ENCODE measurements at regions not wholly inside any gene's neighbourhood (a gene's known extent, or its start where the extent isn't known, plus 50 kb on each side); places are given as distances from the start of the nearest gene placed in this dataset.

- no peak overlapping the region for H3K4me3 ChIP-seq
- H3K4me1 ChIP-seq (replicated peaks in 1 of 2) = no peaks in the 10 kb centered on the region
- no peak overlapping the region for H3K27ac ChIP-seq
- in situ Hi-C loops (cut with MboI; ENCODE audit: low pct_unique_long_range_greater_than_20kb in 2 of 9, low sequenced_read_pairs in 9 of 9, unreplicated experiment in 9 of 9) = loop anchor here in 3 of 9 experiments (25.0 kb wide), 3 partner anchors 100 to 475 kb away; no protein-coding TSS in a partner anchor
- ATAC-seq (replicated peaks in 6 of 8) = no peak
These were observed 219.0 kb upstream of the ASIC2 start for GRCh38 chr17:33512113-33512512.

GRCh38 chr17:33513769-33514168 lies 220.7 kb upstream of the ASIC2 start:
- WGBS, 10 experiments = 67 to 100% methylated on average over 1 to 3 of the region's 5 CpGs; no CpG with 5 or more reads in 8 of the 10 experiments
- in situ Hi-C loops (cut with MboI; ENCODE audit: low pct_unique_long_range_greater_than_20kb in 2 of 9, low sequenced_read_pairs in 9 of 9, unreplicated experiment in 9 of 9) = loop anchor here in 3 of 9 experiments (25.0 kb wide), 3 partner anchors 99 to 476 kb away; no protein-coding TSS in a partner anchor
- Histone ChIP-seq H3K27ac (no peak overlapping the region), H3K4me1 (replicated peaks in 1 of 2) (no peaks in the 10 kb centered on the region), H3K4me3 (no peak overlapping the region)
- ATAC-seq (replicated peaks in 6 of 8) = no peak

GRCh38 chr17:33514369-33514768 lies 221.3 kb upstream of the ASIC2 start:
- Histone ChIP-seq H3K27ac (no peak overlapping the region), H3K4me1 (replicated peaks in 1 of 2) (no peaks in the 10 kb centered on the region), H3K4me3 (no peak overlapping the region)
- no peak for ATAC-seq (replicated peaks in 6 of 8)
- in situ Hi-C loops (cut with MboI; ENCODE audit: low pct_unique_long_range_greater_than_20kb in 2 of 9, low sequenced_read_pairs in 9 of 9, unreplicated experiment in 9 of 9) = loop anchor here in 3 of 9 experiments (25.0 kb wide), 3 partner anchors 98 to 477 kb away; no protein-coding TSS in a partner anchor
- WGBS, 10 experiments = 33 to 100% (median 69%) methylated on average over 1 to 6 of the region's 6 CpGs; no CpG with 5 or more reads in 1 of the 10 experiments

GRCh38 chr17:33515974-33516373 lies 222.9 kb upstream of the ASIC2 start:
- Histone ChIP-seq H3K4me3 (no peak overlapping the region), H3K27ac (no peak overlapping the region), H3K4me1 (replicated peaks in 1 of 2) (peaks cover 0 to 12% of the 10 kb centered on the region in 2 donors)
- WGBS, 10 experiments = 11 to 100% (median 57%) methylated on average over 1 to 5 of the region's 7 CpGs; no CpG with 5 or more reads in 3 of the 10 experiments
- peak in 2 of 8 experiments; percentile 94 to 96 for ATAC-seq (replicated peaks in 6 of 8)
- in situ Hi-C loops (cut with MboI; ENCODE audit: low pct_unique_long_range_greater_than_20kb in 2 of 9, low sequenced_read_pairs in 9 of 9, unreplicated experiment in 9 of 9) = loop anchor here in 3 of 9 experiments (25.0 kb wide), 3 partner anchors 96 to 479 kb away; no protein-coding TSS in a partner anchor

GRCh38 chr17:33516645-33517044 lies 223.6 kb upstream of the ASIC2 start:
- no peak for ATAC-seq (replicated peaks in 6 of 8)
- in situ Hi-C loops (cut with MboI; ENCODE audit: low pct_unique_long_range_greater_than_20kb in 2 of 9, low sequenced_read_pairs in 9 of 9, unreplicated experiment in 9 of 9) = loop anchor here in 3 of 9 experiments (25.0 kb wide), 3 partner anchors 96 to 479 kb away; no protein-coding TSS in a partner anchor
- peaks cover 0 to 12% of the 10 kb centered on the region in 2 donors for H3K4me1 ChIP-seq (replicated peaks in 1 of 2)
- 60 to 100% (median 98%) methylated on average over 1 to 5 of the region's 5 CpGs; no CpG with 5 or more reads in 2 of the 10 experiments for WGBS, 10 experiments
- H3K4me3 ChIP-seq = no peak overlapping the region
- no peak overlapping the region for H3K27ac ChIP-seq

- ATAC-seq (replicated peaks in 6 of 8) = no peak
These were observed 224.7 kb upstream of the ASIC2 start for GRCh38 chr17:33517746-33518145.

GRCh38 chr17:33519692-33520091 lies 226.6 kb upstream of the ASIC2 start:
- in situ Hi-C loops (cut with MboI; ENCODE audit: low pct_unique_long_range_greater_than_20kb in 2 of 9, low sequenced_read_pairs in 9 of 9, unreplicated experiment in 9 of 9) = loop anchor here in 3 of 9 experiments (25.0 kb wide), 3 partner anchors 93 to 482 kb away; no protein-coding TSS in a partner anchor
- no peak overlapping the region for H3K4me3 ChIP-seq
- peaks cover 0 to 12% of the 10 kb centered on the region in 2 donors for H3K4me1 ChIP-seq (replicated peaks in 1 of 2)
- 17 to 62% (median 41%) methylated on average over 1 to 4 of the region's 4 CpGs; no CpG with 5 or more reads in 4 of the 10 experiments for WGBS, 10 experiments
- ATAC-seq (replicated peaks in 6 of 8) = no peak
- H3K27ac ChIP-seq = no peak overlapping the region

More at GRCh38 chr17:33517746-33518145, 224.7 kb upstream of the ASIC2 start:
- Histone ChIP-seq H3K4me1 (replicated peaks in 1 of 2) (peaks cover 0 to 12% of the 10 kb centered on the region in 2 donors), H3K27ac (no peak overlapping the region), H3K4me3 (no peak overlapping the region)
- WGBS, 10 experiments = 0 to 57% methylated on average over 1 of the region's 5 CpGs; no CpG with 5 or more reads in 8 of the 10 experiments
- in situ Hi-C loops (cut with MboI; ENCODE audit: low pct_unique_long_range_greater_than_20kb in 2 of 9, low sequenced_read_pairs in 9 of 9, unreplicated experiment in 9 of 9) = loop anchor here in 3 of 9 experiments (25.0 kb wide), 3 partner anchors 95 to 480 kb away; no protein-coding TSS in a partner anchor

GRCh38 chr17:33520426-33521330 lies 227.6 kb upstream of the ASIC2 start:
- peak in 6 of 8 experiments; percentile 63 to 92 (median 82) for ATAC-seq (replicated peaks in 6 of 8)
- Histone ChIP-seq H3K27ac (no peak overlapping the region), H3K4me1 (replicated peaks in 1 of 2) (peaks cover 0 to 12% of the 10 kb centered on the region in 2 donors), H3K4me3 (no peak overlapping the region)
- in situ Hi-C loops (cut with MboI; ENCODE audit: low pct_unique_long_range_greater_than_20kb in 2 of 9, low sequenced_read_pairs in 9 of 9, unreplicated experiment in 9 of 9) = loop anchor here in 3 of 9 experiments (25.0 kb wide), 3 partner anchors 92 to 483 kb away; no protein-coding TSS in a partner anchor
- WGBS, 10 experiments = 0 to 90% (median 48%) methylated on average over 1 to 12 of the region's 13 CpGs; no CpG with 5 or more reads in 1 of the 10 experiments

- in situ Hi-C loops (cut with MboI; ENCODE audit: low pct_unique_long_range_greater_than_20kb in 2 of 9, low sequenced_read_pairs in 9 of 9, unreplicated experiment in 9 of 9) = loop anchor here in 3 of 9 experiments (25.0 kb wide), 3 partner anchors 91 to 484 kb away; no protein-coding TSS in a partner anchor
- H3K4me1 ChIP-seq (replicated peaks in 1 of 2) = peaks cover 0 to 12% of the 10 kb centered on the region in 2 donors
- no peak overlapping the region for H3K4me3 ChIP-seq
- WGBS, 10 experiments = 33 to 100% (median 85%) methylated on average over 1 to 3 of the region's 5 CpGs; no CpG with 5 or more reads in 6 of the 10 experiments
- ATAC-seq (replicated peaks in 6 of 8) = peak in 2 of 8 experiments; percentile 54 to 62
- H3K27ac ChIP-seq = no peak overlapping the region
These were observed 228.7 kb upstream of the ASIC2 start for GRCh38 chr17:33521784-33522183.

- no peak overlapping the region for H3K27ac ChIP-seq
- ATAC-seq (replicated peaks in 6 of 8) = no peak
- H3K4me1 ChIP-seq (replicated peaks in 1 of 2) = peaks cover 0 to 12% of the 10 kb centered on the region in 2 donors
- in situ Hi-C loops (cut with MboI; ENCODE audit: low pct_unique_long_range_greater_than_20kb in 2 of 9, low sequenced_read_pairs in 9 of 9, unreplicated experiment in 9 of 9) = loop anchor here in 3 of 9 experiments (25.0 kb wide), 3 partner anchors 90 to 485 kb away; no protein-coding TSS in a partner anchor
- 17 to 100% (median 68%) methylated on average over 1 to 4 of the region's 8 CpGs; no CpG with 5 or more reads in 4 of the 10 experiments for WGBS, 10 experiments
- H3K4me3 ChIP-seq = no peak overlapping the region
These were observed 229.5 kb upstream of the ASIC2 start for GRCh38 chr17:33522623-33523022.

- 0 to 92% (median 30%) methylated on average over 1 to 3 of the region's 5 CpGs; no CpG with 5 or more reads in 3 of the 10 experiments for WGBS, 10 experiments
- H3K4me1 ChIP-seq (replicated peaks in 1 of 2) = peaks cover 0 to 16% of the 10 kb centered on the region in 2 donors
- in situ Hi-C loops (cut with MboI; ENCODE audit: low pct_unique_long_range_greater_than_20kb in 2 of 9, low sequenced_read_pairs in 9 of 9, unreplicated experiment in 9 of 9) = loop anchor here in 3 of 9 experiments (25.0 kb wide), 3 partner anchors 89 to 486 kb away; no protein-coding TSS in a partner anchor
- no peak overlapping the region for H3K27ac ChIP-seq
- no peak overlapping the region for H3K4me3 ChIP-seq
- ATAC-seq (replicated peaks in 6 of 8) = peak in 7 of 8 experiments; percentile 54 to 97 (median 73)
These were observed 230.5 kb upstream of the ASIC2 start for GRCh38 chr17:33523577-33523981.

GRCh38 chr17:33525186-33525585 lies 232.1 kb upstream of the ASIC2 start:
- in situ Hi-C loops (cut with MboI; ENCODE audit: low pct_unique_long_range_greater_than_20kb in 2 of 9, low sequenced_read_pairs in 9 of 9, unreplicated experiment in 9 of 9) = no loop called here
- Histone ChIP-seq H3K4me3 (no peak overlapping the region), H3K27ac (no peak overlapping the region), H3K4me1 (replicated peaks in 1 of 2) (peaks cover 0 to 14% of the 10 kb centered on the region in 2 donors)
- no peak for ATAC-seq (replicated peaks in 6 of 8)
- WGBS, 10 experiments = 63 to 100% (median 83%) methylated on average over 1 to 6 of the region's 7 CpGs; no CpG with 5 or more reads in 4 of the 10 experiments
